HCT116 (cell line): ENCODE measurements at regions not wholly inside any gene's neighbourhood (a gene's known extent, or its start where the extent isn't known, plus 50 kb on each side); places are given as distances from the start of the nearest gene placed in this dataset.
"Not testable (repeated sequence)": the region's sequence is repeated elsewhere in the genome, so short reads cannot be mapped to it uniquely, and the experiment has no call there.

Source experiments
- ATAC-seq: fragments of 200-7000 bp; cut with Tn5 transposase; 2 replicates; pipeline ENCODE4 v1.9.1; 2020; ENCODE audit warnings: mild to moderate bottlenecking, moderate library complexity
- BruUV-seq: library from RNA; stranded (reverse); fragments of 400-500 nt; replicated peaks from 2 replicates; lab custom pipeline; 2021; lab: Mats Ljungman, UMichigan
- CTCF ChIA-PET: fragments of 300-600 bp; sonication (Branson Sonifier 250); formaldehyde crosslinking; loops from one replicate; lab custom pipeline; 2021; ENCODE audit warnings: antibody characterized with exemption; lab: Charles Lee
- POLR2A ChIA-PET: fragments of 300-600, 350-600 bp; sonication (Branson Sonifier 250); formaldehyde crosslinking; loops from one replicate; lab custom pipeline; 2021; ENCODE audit warnings: antibody characterized with exemption; lab: Charles Lee
- RAD21 ChIA-PET, 2 experiments: fragments of 300-600 bp; sonication (Branson Sonifier 250); formaldehyde crosslinking; loops; one replicate each; lab custom pipeline; 2023; ENCODE audit warnings: low total read pairs in 2 of 2; ENCODE audit not compliant: uncharacterized antibody in 2 of 2, unreplicated experiment in 2 of 2, low non-redundant PET in 1 of 2; lab: Charles Lee
- DNase-seq: peaks from one replicate; pipeline ENCODE4 v3.0.0-alpha.2; 2010; ENCODE audit warnings: low read depth, low spot score
- H2AFZ ChIP-seq: fragments of 200-600 bp; shearing (Covaris generic), sonication (generic); 2 replicates; pipeline ENCODE4 v1.6.1; 2017; ENCODE audit warnings: low read depth, mixed run types, mixed read lengths, antibody characterized with exemption, low read length; ENCODE audit not compliant: poor library complexity, severe bottlenecking
- H3K27ac ChIP-seq: 2 replicates; pipeline ENCODE4 v1.5.1; 2012; ENCODE audit warnings: low read depth, low read length
- H3K27me3 ChIP-seq: fragments of 200-600 bp; sonication (generic); 2 replicates; pipeline ENCODE4 v1.6.1; 2016; ENCODE audit warnings: mixed run types, low read length, mixed read lengths; ENCODE audit not compliant: insufficient read depth
- H3K36me3 ChIP-seq, 2 experiments: fragments of 200-500 bp in 1 of 2; fragments of 200-600 bp in 1 of 2; sonication (Bioruptor generic) in 1 of 2; sonication (generic) in 1 of 2; 2 replicates each; pipeline versions ENCODE4 v1.5.1 to v1.6.1; 2014 to 2016; ENCODE audit warnings: low read length in 2 of 2, inconsistent platforms in 1 of 2, mixed read lengths in 1 of 2, mixed run types in 1 of 2; ENCODE audit not compliant: insufficient read depth in 2 of 2, control insufficient read depth in 1 of 2
- H3K4me1 ChIP-seq, 2 experiments: fragments of 200-600 bp in 1 of 2; sonication (generic) in 1 of 2; 2 replicates each; pipeline versions ENCODE4 v1.5.1 to v1.6.1; 2012 to 2017; ENCODE audit warnings: low read length in 2 of 2, inconsistent platforms in 1 of 2, mild to moderate bottlenecking in 1 of 2, mixed read lengths in 1 of 2, mixed run types in 1 of 2, moderate library complexity in 1 of 2; ENCODE audit not compliant: insufficient read depth in 2 of 2, control insufficient read depth in 1 of 2
- H3K4me2 ChIP-seq: fragments of 200-600 bp; sonication (generic); 2 replicates; pipeline ENCODE4 v1.6.1; 2017; ENCODE audit warnings: mixed run types, low read length, mixed read lengths
- H3K4me3 ChIP-seq, 2 experiments: fragments of 200-600 bp in 1 of 2; sonication (generic) in 1 of 2; replicated peaks in 1 of 2; 2 replicates each; pipeline ENCODE4 v1.5.1; 2011 to 2016; ENCODE audit warnings: low read length in 2 of 2, control low read depth in 1 of 2, low read depth in 1 of 2, mild to moderate bottlenecking in 1 of 2, mixed read lengths in 1 of 2, mixed run types in 1 of 2
- H3K79me2 ChIP-seq: fragments of 200-600 bp; sonication (generic); 2 replicates; pipeline ENCODE4 v1.6.1; 2017; ENCODE audit warnings: mild to moderate bottlenecking, mixed run types, low read length, moderate library complexity, mixed read lengths; ENCODE audit not compliant: insufficient read depth
- H3K9ac ChIP-seq: fragments of 200-600 bp; sonication (generic); 2 replicates; pipeline ENCODE4 v1.6.1; 2016; ENCODE audit warnings: low read length, mixed read lengths
- H3K9me2 ChIP-seq: fragments of 200-600 bp; sonication (generic), shearing (Covaris generic); 2 replicates; pipeline ENCODE4 v1.6.1; 2017; ENCODE audit warnings: mixed run types, mild to moderate bottlenecking, moderate library complexity; ENCODE audit not compliant: insufficient read depth
- H3K9me3 ChIP-seq, 2 experiments: fragments of 200-500 bp in 1 of 2; fragments of 200-600 bp in 1 of 2; sonication (Bioruptor generic) in 1 of 2; sonication (generic) in 1 of 2; 2 replicates each; pipeline ENCODE4 v1.6.1; 2014 to 2017; ENCODE audit warnings: low read length in 2 of 2, mixed read lengths in 2 of 2, inconsistent platforms in 1 of 2, low read depth in 1 of 2, mild to moderate bottlenecking in 1 of 2, mixed run types in 1 of 2, moderate library complexity in 1 of 2; ENCODE audit not compliant: control insufficient read depth in 1 of 2, insufficient read depth in 1 of 2
- H4K20me1 ChIP-seq: fragments of 200-600 bp; sonication (generic), shearing (Covaris generic); 2 replicates; pipeline ENCODE4 v1.6.1; 2017; ENCODE audit warnings: mixed run types, mild to moderate bottlenecking, moderate library complexity; ENCODE audit not compliant: insufficient read depth
- ATF3 ChIP-seq: IDR thresholded peaks from 2 replicates; pipeline ENCODE4 v1.6.1; 2012
- CBX3 ChIP-seq: IDR thresholded peaks from 2 replicates; pipeline ENCODE4 v1.6.1; 2012; ENCODE audit warnings: low read depth
- ELF1 ChIP-seq: IDR thresholded peaks from 2 replicates; pipeline ENCODE4 v1.6.1; 2012; ENCODE audit warnings: low read depth, borderline replicate concordance
- POLR2AphosphoS5 ChIP-seq: IDR thresholded peaks from 2 replicates; pipeline ENCODE4 v1.6.1; 2011; ENCODE audit warnings: mild to moderate bottlenecking, low read depth, low read length, moderate library complexity
- intact Hi-C: fragments of 100-400 bp; cut with micrococcal nuclease; formaldehyde crosslinking; loops from 2 replicates; pipeline ENCODE4 v1.10.0; 2022
- TF ChIP-seq, protein P1 (sequence below): IDR thresholded peaks from 2 replicates; pipeline ENCODE4 v1.6.1; 2012; ENCODE audit warnings: low read depth

DNA sequence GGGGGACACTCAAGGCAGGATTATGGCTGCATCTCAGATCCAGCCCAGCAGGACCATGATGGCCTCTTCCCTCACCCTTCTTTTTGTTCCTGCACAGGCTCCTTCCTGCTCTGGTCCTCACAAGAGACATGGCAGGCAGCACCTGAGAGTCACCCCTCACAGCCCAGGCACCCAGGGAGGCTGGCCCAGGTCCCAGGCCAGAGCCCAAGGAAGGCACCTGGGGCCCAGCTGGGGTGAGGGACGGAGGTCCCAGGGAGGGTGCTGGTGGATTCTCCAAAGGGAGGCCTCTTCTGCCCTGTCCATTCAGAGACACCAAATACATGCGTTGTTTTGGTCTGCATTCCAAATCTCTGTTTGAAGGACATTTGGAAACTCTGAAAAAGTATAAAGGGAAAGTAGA lies 285.4 kb upstream of the HS6ST1 start:
- ChIA-PET POLR2A (no interaction called here), CTCF (no interaction called here)
- no peak overlapping the region for H3K27ac ChIP-seq
- H3K9ac ChIP-seq = no peak overlapping the region
- TF ChIP-seq POLR2AphosphoS5 (no peak), ATF3 (no peak), ELF1 (no peak), CBX3 (no peak)
- TF ChIP-seq, protein P1, sequence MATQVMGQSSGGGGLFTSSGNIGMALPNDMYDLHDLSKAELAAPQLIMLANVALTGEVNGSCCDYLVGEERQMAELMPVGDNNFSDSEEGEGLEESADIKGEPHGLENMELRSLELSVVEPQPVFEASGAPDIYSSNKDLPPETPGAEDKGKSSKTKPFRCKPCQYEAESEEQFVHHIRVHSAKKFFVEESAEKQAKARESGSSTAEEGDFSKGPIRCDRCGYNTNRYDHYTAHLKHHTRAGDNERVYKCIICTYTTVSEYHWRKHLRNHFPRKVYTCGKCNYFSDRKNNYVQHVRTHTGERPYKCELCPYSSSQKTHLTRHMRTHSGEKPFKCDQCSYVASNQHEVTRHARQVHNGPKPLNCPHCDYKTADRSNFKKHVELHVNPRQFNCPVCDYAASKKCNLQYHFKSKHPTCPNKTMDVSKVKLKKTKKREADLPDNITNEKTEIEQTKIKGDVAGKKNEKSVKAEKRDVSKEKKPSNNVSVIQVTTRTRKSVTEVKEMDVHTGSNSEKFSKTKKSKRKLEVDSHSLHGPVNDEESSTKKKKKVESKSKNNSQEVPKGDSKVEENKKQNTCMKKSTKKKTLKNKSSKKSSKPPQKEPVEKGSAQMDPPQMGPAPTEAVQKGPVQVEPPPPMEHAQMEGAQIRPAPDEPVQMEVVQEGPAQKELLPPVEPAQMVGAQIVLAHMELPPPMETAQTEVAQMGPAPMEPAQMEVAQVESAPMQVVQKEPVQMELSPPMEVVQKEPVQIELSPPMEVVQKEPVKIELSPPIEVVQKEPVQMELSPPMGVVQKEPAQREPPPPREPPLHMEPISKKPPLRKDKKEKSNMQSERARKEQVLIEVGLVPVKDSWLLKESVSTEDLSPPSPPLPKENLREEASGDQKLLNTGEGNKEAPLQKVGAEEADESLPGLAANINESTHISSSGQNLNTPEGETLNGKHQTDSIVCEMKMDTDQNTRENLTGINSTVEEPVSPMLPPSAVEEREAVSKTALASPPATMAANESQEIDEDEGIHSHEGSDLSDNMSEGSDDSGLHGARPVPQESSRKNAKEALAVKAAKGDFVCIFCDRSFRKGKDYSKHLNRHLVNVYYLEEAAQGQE = no peak
- TF ChIP-seq, all 23 proteins: peak for 0
- Histone ChIP-seq H3K27me3 (no peaks in the 10 kb centered on the region), H3K36me3 (no peaks in the 10 kb centered on the region), H3K4me1 (no peaks in the 10 kb centered on the region), H3K9me3 (no peaks in the 10 kb centered on the region), H4K20me1 (no peaks in the 10 kb centered on the region), H3K4me3 (no peak overlapping the region), H3K4me2 (no peak overlapping the region), H3K79me2 (no peaks in the 10 kb centered on the region), H3K9me2 (no peaks in the 10 kb centered on the region), H2AFZ (no peak overlapping the region)
- no TSS peak for BruUV-seq
- RAD21 ChIA-PET = no interaction called here
- intact Hi-C loops = no loop called here
- DNase-seq = no peak
- ATAC-seq = no peak

DNA sequence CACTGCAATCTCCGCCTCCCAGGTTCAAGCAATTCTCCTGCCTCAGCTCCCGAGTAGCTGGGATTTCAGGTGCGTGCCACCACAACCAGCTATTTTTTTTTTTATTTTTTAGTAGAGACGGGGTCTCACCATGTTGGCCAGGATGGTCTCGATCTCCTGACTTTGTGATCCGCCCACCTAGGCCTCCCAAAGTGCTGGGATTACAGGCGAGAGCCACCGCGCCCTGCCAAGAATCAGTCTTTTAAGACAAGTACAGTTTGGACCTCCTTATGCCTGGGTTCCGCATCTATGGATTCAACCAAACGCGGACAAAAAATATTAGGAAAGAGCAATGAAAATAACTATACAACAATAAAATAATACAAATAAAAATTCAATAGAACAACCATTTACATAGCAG lies 285.9 kb upstream of the HS6ST1 start:
- H3K9me2 ChIP-seq, H4K20me1 ChIP-seq, POLR2A ChIA-PET, H3K36me3 ChIP-seq, H3K79me2 ChIP-seq, H3K4me3 ChIP-seq, H3K27ac ChIP-seq, CTCF ChIA-PET, ATAC-seq, BruUV-seq, H3K4me1 ChIP-seq, H3K9ac ChIP-seq, DNase-seq, H3K27me3 ChIP-seq, H3K9me3 ChIP-seq, H3K4me2 ChIP-seq, RAD21 ChIA-PET, intact Hi-C loops, H2AFZ ChIP-seq: not testable (repeated sequence)
